Ovary (tissue), 7 donors: ENCODE measurements at regions not wholly inside any gene's neighbourhood (a gene's known extent, or its start where the extent isn't known, plus 50 kb on each side); places are given as distances from the start of the nearest gene placed in this dataset.
"Not testable (repeated sequence)": the region's sequence is repeated elsewhere in the genome, so short reads cannot be mapped to it uniquely, and the experiment has no call there.

Experiments
- DNase-seq, 5 donors: peaks; one replicate each; pipeline ENCODE4 v3.0.0-alpha.2; 2019 to 2020
- H3K27ac ChIP-seq, 2 donors: fragments of 200-600 bp; one replicate each; pipeline versions ENCODE4 v1.5.1 to v1.8.0; 2019 to 2022
- H3K27me3 ChIP-seq: fragments of 200-600 bp; one replicate; pipeline ENCODE4 v1.8.0; 2022
- H3K36me3 ChIP-seq: fragments of 200-600 bp; sonication (generic); one replicate; pipeline ENCODE4 v1.5.1; 2019
- H3K4me1 ChIP-seq: one replicate; pipeline ENCODE4 v1.8.1; 2013; ENCODE audit warnings: mild to moderate bottlenecking, moderate library complexity; ENCODE audit not compliant: insufficient read depth
- H3K4me3 ChIP-seq: fragments of 200-600 bp; sonication (generic); one replicate; pipeline ENCODE4 v1.5.1; 2017
- H3K9me3 ChIP-seq, 2 donors: fragments of 200-600 bp in 1 of 2; sonication (generic) in 1 of 2; one replicate each; pipeline versions ENCODE4 v1.5.1 to v1.8.1; 2013 to 2019; ENCODE audit warnings: mild to moderate bottlenecking in 1 of 2, moderate library complexity in 1 of 2
- CTCF ChIP-seq, 3 donors: fragments of 450-650 bp in 2 of 3; fragments of 200-600 bp in 1 of 3; IDR thresholded peaks; one replicate each; pipeline versions ENCODE4 v1.5.1 to v1.8.0; 2016 to 2022; ENCODE audit warnings: antibody characterized with exemption in 3 of 3, mild to moderate bottlenecking in 1 of 3
- EP300 ChIP-seq: sonication (generic); formaldehyde crosslinking; IDR thresholded peaks from one replicate; pipeline ENCODE4 v1.6.1; 2017; ENCODE audit warnings: antibody characterized with exemption
- POLR2A ChIP-seq: fragments of 450-650 bp; IDR thresholded peaks from one replicate; pipeline ENCODE4 v1.6.1; 2017; ENCODE audit warnings: antibody characterized with exemption, mild to moderate bottlenecking, moderate library complexity
- WGBS, 3 donors: extraction: QIAGEN DNeasy Blood & Tissue Kit in 1 of 3; methylation state at CpG; one replicate each; pipeline versions ENCODE4 v1.1.5 to v1.1.7; 2013 to 2017; 5-methylcytosine and 5-hydroxymethylcytosine counted together
- intact Hi-C, 4 donors: fragments of 100-400 bp; cut with DNase I; formaldehyde crosslinking; loops; one replicate each; pipeline versions ENCODE4 v1.11.0 to v1.15.1; 2022 to 2023
- donor health status: DM: no; HTN: no; CAD: no; lungs with moderate emphysema.
- donor health status: DM: no; HTN: no; CAD: no.
- donor health status: Bipolar disorder and iron deficiency.
- donor health status: DM: no; HTN: no; CAD: no.
- donor health status: DM: yes; HTN: yes; CAD: no.

- Histone ChIP-seq H3K27me3 (no peaks in the 10 kb centered on the region), H3K4me3 (no peak overlapping the region), H3K36me3 (no peaks in the 10 kb centered on the region), H3K4me1 (no peaks in the 10 kb centered on the region), H3K27ac (no peak overlapping the region), H3K9me3 (no peaks in the 10 kb centered on the region)
- TF ChIP-seq EP300 (no peak), CTCF (IDR thresholded peaks at IDR 0.05) (no peak), POLR2A (no peak)
- intact Hi-C loops = no loop called here
- no peak for DNase-seq
These were observed 192.3 kb upstream of the ARHGEF26 start for GRCh38 chr3:153928851-153929250.

DNA sequence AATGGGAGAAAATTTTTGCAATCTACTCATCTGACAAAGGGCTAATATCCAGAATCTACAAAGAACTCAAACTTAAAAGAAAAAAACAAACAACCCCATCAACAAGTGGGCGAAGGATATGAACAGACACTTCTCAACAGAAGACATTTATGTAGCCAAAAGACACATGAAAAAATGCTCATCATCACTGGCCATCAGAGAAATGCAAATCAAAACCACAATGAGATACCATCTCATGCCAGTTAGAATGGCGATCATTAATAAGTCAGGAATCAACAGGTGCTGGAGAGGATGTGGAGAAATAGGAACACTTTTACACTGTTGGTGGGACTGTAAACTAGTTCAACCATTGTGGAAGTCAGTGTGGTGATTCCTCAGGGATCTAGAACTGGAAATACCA is 187.7 kb upstream of the ARHGEF26 start:
- H3K36me3 ChIP-seq, H3K4me3 ChIP-seq, H3K27me3 ChIP-seq, H3K4me1 ChIP-seq, intact Hi-C loops, H3K9me3 ChIP-seq, H3K27ac ChIP-seq, DNase-seq: not testable (repeated sequence)
- 98% methylated on average over 2 of the region's 2 CpGs for WGBS, 3 donors

DNA sequence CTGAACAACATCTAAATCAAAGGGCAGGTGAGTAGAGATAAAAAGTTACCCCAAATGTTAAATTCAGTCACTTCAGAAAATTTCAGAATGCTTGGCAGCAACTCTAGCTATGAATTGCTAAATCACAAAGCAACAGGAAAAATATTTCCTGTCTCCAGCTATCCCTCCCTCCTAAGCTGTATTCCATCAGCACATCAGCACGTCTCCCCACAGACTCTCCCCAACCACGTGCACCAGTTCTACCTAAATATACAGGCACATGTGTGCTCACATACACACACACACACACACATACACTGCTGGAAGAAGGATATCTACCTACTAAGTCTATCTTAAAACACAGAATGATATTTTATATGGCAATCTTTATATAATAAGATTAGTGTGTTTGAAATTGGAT is 177.1 kb upstream of the ARHGEF26 start:
- intact Hi-C loops = no loop called here
- WGBS, 3 donors = 10 to 20% (median 18%) methylated on average over 2 of the region's 2 CpGs

DNA sequence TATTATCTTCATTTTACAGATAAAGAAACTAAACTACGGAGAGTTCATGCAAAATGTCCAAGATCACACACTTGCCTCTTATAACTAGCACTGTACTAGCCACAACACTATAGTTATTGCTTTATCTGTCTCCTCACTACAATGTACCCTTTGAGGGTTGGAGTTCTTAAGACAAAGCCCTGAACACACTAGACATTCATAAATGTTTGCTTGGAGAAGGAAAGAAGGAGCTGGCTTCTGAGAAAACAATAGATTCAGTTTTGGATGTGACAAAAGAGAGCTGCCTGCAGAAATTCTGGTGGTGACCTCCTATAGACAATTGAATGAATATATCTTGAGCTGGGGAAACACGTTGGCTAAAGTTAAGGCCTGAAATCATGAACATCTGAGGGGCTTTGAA is 169.9 kb upstream of the ARHGEF26 start:
- no peak overlapping the region for H3K27ac ChIP-seq
- DNase-seq = no peak
- 67 to 76% (median 74%) methylated on average over 2 of the region's 2 CpGs for WGBS, 3 donors
- no peak overlapping the region for H3K4me3 ChIP-seq
- H3K36me3 ChIP-seq = no peaks in the 10 kb centered on the region
- H3K27me3 ChIP-seq = no peaks in the 10 kb centered on the region
- TF ChIP-seq CTCF (IDR thresholded peaks at IDR 0.05) = no peak
- TF ChIP-seq EP300 = no peak
- no peaks in the 10 kb centered on the region for H3K4me1 ChIP-seq
- intact Hi-C loops = no loop called here
- no peaks in the 10 kb centered on the region for H3K9me3 ChIP-seq

More for the DNA sequence above, 177.1 kb upstream of the ARHGEF26 start:
- Histone ChIP-seq H3K27ac (no peak overlapping the region), H3K27me3 (no peaks in the 10 kb centered on the region), H3K4me3 (no peak overlapping the region), H3K36me3 (no peaks in the 10 kb centered on the region), H3K9me3 (no peaks in the 10 kb centered on the region), H3K4me1 (no peaks in the 10 kb centered on the region)
- DNase-seq = no peak
- TF ChIP-seq EP300 (no peak), CTCF (IDR thresholded peaks at IDR 0.05) (no peak), POLR2A (no peak)

GRCh38 chr3:153952091-153952490 is 169.1 kb upstream of the ARHGEF26 start:
- WGBS, 3 donors = 87 to 90% (median 88%) methylated on average over 7 of the region's 7 CpGs
- no peak for DNase-seq
- H3K4me1 ChIP-seq = no peaks in the 10 kb centered on the region
- no peak overlapping the region for H3K4me3 ChIP-seq
- no peaks in the 10 kb centered on the region for H3K9me3 ChIP-seq
- H3K36me3 ChIP-seq = no peaks in the 10 kb centered on the region
- intact Hi-C loops = no loop called here
- no peak for TF ChIP-seq CTCF (IDR thresholded peaks at IDR 0.05)
- no peak for TF ChIP-seq POLR2A
- TF ChIP-seq EP300 = no peak
- no peak overlapping the region for H3K27ac ChIP-seq
- H3K27me3 ChIP-seq = no peaks in the 10 kb centered on the region
